ENCODE measurements at regions not wholly inside any gene's neighbourhood (a gene's known extent, or its start where the extent isn't known, plus 50 kb on each side); places are given as distances from the start of the nearest gene placed in this dataset.

- TF ChIP-seq CTCF (IDR thresholded peaks at IDR 0.05; ENCODE audit: borderline replicate concordance, control extremely low read depth, extremely low read depth, insufficient read depth, missing control alignments) = no peak
- DNase-seq (ENCODE audit: low spot score) = no peak
- in situ Hi-C loops (cut with MboI; ENCODE audit: low sequenced_read_pairs, unreplicated experiment) = no loop called here
Observed at GRCh38 chr2:150624001-150624401, 136.5 kb upstream of the RND3 start.

GRCh38 chr2:150621526-150622213, 134.2 kb upstream of the RND3 start:
- DNase-seq (ENCODE audit: low spot score) = no peak
- no peak for TF ChIP-seq CTCF (IDR thresholded peaks at IDR 0.05; ENCODE audit: borderline replicate concordance, control extremely low read depth, extremely low read depth, insufficient read depth, missing control alignments)
- in situ Hi-C loops (cut with MboI; ENCODE audit: low sequenced_read_pairs, unreplicated experiment) = no loop called here

- no peak for DNase-seq (ENCODE audit: low spot score)
- no peak for TF ChIP-seq CTCF (IDR thresholded peaks at IDR 0.05; ENCODE audit: borderline replicate concordance, control extremely low read depth, extremely low read depth, insufficient read depth, missing control alignments)
- in situ Hi-C loops (cut with MboI; ENCODE audit: low sequenced_read_pairs, unreplicated experiment) = no loop called here
Observed at GRCh38 chr2:150620855-150621254, 133.4 kb upstream of the RND3 start.

- in situ Hi-C loops (cut with MboI; ENCODE audit: low sequenced_read_pairs, unreplicated experiment) = no loop called here
- no peak for TF ChIP-seq CTCF (IDR thresholded peaks at IDR 0.05; ENCODE audit: borderline replicate concordance, control extremely low read depth, extremely low read depth, insufficient read depth, missing control alignments)
- DNase-seq (ENCODE audit: low spot score) = no peak
Observed at GRCh38 chr2:150620416-150620815, 132.9 kb upstream of the RND3 start.

- DNase-seq (ENCODE audit: low spot score) = no peak
- in situ Hi-C loops (cut with MboI; ENCODE audit: low sequenced_read_pairs, unreplicated experiment) = no loop called here
- no peak for TF ChIP-seq CTCF (IDR thresholded peaks at IDR 0.05; ENCODE audit: borderline replicate concordance, control extremely low read depth, extremely low read depth, insufficient read depth, missing control alignments)
Observed at GRCh38 chr2:150619607-150620330, 132.3 kb upstream of the RND3 start.

- in situ Hi-C loops (cut with MboI; ENCODE audit: low sequenced_read_pairs, unreplicated experiment) = no loop called here
Observed at GRCh38 chr2:150618245-150618895, 130.9 kb upstream of the RND3 start.

More at GRCh38 chr2:150618245-150618895, 130.9 kb upstream of the RND3 start:
- no peak for DNase-seq (ENCODE audit: low spot score)
- TF ChIP-seq CTCF (IDR thresholded peaks at IDR 0.05; ENCODE audit: borderline replicate concordance, control extremely low read depth, extremely low read depth, insufficient read depth, missing control alignments) = no peak

All from GM13976 (cell line).